GM12864 (cell line): ENCODE measurements at regions not wholly inside any gene's neighbourhood (a gene's known extent, or its start where the extent isn't known, plus 50 kb on each side); places are given as distances from the start of the nearest gene placed in this dataset.

Experiments
- DNase-seq: peaks from one replicate; pipeline ENCODE4 v3.0.0-alpha.2; 2011; ENCODE audit warnings: low read depth
- H3K4me3 ChIP-seq: 2 replicates; pipeline ENCODE4 v1.5.1; 2011; ENCODE audit warnings: mild to moderate bottlenecking, low read depth, low read length, control low read depth
- CTCF ChIP-seq: IDR thresholded peaks from 2 replicates; pipeline ENCODE4 v1.5.1; 2011; ENCODE audit warnings: low read depth, mild to moderate bottlenecking, moderate library complexity, low read length, control low read depth, inconsistent platforms; ENCODE audit errors: missing control alignments

DNA sequence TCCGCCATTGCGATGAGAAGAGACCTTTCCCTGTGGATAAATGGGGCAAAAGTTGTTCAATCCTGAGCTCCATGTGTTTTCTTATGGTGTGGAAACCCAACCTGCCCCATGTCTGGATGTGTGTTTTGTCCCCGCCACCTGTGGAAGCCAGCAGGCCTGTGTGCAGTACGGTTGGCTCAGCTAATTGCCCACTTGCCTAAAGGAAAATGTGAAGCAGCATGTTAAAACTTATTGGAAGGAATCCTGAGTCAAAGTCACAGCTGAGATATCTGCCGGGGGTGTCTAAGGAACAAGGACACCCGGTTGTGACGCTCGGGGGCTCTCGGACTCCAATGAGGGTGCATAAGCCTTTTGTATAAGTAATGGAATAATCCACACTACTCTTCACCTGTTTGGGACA, 361.1 kb upstream of the IRX1 start:
- TF ChIP-seq CTCF = no peak
- DNase-seq = no peak
- no peak overlapping the region for H3K4me3 ChIP-seq

DNA sequence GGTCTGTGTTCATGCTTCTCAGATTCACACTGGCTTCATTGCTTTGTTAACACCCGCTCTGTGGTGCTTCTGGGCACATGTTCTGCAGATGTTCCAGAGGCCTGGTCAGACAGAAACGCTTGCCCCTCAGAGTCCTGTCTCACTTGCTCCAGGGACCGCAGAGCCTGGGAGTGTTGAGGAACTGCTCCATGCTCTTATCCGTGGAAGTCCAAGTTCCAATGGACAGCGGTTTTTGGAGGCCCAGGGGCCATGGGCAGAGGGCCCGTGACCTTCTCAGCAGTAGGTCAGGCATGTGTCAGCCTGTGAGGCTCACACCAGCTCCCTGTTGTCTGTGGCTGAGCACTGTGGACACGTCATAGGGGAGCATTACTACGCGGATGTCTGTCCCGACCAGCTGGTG, 364.7 kb upstream of the IRX1 start:
- H3K4me3 ChIP-seq = no peak overlapping the region
- no peak for DNase-seq
- TF ChIP-seq CTCF = no peak

- TF ChIP-seq CTCF = no peak
- no peak overlapping the region for H3K4me3 ChIP-seq
- DNase-seq = no peak
Measured at GRCh38 chr5:3230254-3230653, 365.4 kb upstream of the IRX1 start.

DNA sequence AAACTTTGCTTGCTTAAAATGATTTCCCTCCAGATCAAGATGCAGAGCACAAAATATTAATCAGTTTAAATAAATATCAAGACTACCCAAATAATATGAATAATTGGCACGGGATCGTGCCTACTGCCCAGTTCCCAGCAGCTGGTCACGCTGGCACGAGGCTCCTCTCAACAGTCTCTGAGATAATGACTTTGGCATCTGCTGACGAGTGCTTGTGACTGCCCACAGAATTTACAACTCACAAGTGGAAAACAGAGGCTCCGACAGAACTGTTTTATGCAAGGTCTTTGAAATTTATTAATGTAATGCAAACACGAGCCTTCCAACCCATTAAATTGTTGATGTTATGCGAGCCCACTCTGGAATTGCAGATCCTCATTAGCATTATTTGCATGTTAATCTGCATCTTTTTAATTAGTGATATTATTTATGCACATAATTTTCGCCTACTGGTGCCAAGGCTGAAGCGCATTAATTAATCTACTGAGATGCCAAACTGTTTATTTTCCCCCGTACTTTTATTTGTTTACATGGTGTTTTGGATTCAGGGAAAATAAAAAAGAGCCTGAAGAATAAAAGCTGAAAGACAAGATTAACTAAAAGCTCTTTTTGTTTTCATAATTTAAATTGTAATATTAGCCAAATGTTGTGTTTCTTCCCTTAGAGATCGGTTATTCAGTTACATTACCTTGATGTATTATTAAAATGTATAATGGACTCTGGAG, 369.3 kb upstream of the IRX1 start:
- no peak overlapping the region for H3K4me3 ChIP-seq
- DNase-seq = no peak
- TF ChIP-seq CTCF = no peak

- no peak overlapping the region for H3K4me3 ChIP-seq
- DNase-seq = no peak
- no peak for TF ChIP-seq CTCF
Measured at GRCh38 chr5:3225201-3225960, 370.3 kb upstream of the IRX1 start.

DNA sequence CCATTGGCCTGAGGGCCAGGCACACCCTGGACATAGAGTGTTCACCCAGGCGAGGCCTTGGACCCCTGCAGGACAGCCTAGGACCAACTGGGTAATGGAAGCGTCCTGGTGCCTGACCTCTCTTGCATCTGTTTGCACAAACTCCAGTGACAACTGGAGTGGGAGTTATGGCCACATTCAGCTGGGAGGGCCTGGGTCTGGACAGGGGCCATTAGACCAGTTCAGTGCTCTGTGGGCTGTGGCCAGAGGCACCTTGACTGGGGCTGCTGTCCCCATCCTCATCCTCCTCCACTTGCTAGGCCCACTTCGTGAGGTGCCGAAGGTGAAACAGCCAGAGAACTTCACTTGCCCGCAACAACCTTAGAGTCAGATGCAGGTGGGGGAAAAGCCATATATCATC, 372.7 kb upstream of the IRX1 start:
- TF ChIP-seq CTCF = no peak
- no peak overlapping the region for H3K4me3 ChIP-seq
- DNase-seq = no peak
